C4-2B (cell line): ENCODE measurements at regions not wholly inside any gene's neighbourhood (a gene's known extent, or its start where the extent isn't known, plus 50 kb on each side); places are given as distances from the start of the nearest gene placed in this dataset.

Experiments
- ZFX ChIP-seq: fragments of 450-650 bp; IDR thresholded peaks from 2 replicates; pipeline ENCODE4 v1.6.1; 2017
- TF ChIP-seq, protein P1 (sequence below): fragments of 450-650 bp; conservative IDR thresholded peaks from 2 replicates; pipeline ENCODE4 v1.5.1; 2017; ENCODE audit warnings: mild to moderate bottlenecking

DNA sequence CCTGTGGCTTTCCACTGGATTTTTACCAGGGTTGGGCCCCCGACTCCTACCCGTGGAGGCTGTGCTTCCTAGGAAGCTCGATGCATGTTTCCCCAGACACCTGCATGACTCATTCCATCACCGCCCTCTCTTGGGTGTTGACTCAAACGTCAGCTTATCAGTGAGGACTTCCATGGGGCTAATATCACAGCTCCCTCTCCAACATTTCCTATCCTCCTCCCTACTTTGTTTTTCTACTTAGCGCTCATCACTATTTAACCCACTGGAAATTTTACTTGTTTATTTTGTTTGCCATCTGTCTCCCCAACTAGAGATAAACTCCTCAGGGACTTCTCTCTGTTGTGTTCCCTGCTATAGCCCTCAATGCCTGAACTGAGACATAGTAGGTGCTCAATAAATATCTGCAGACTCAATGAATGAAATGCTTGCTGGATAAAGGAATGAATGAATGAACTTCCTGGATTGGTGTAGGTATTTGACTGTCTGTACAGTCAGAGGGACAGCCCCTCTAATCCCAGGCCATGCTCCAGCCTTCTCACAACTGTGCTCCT lies 55.9 kb upstream of the EPCAM start:
- TF ChIP-seq, protein P1, sequence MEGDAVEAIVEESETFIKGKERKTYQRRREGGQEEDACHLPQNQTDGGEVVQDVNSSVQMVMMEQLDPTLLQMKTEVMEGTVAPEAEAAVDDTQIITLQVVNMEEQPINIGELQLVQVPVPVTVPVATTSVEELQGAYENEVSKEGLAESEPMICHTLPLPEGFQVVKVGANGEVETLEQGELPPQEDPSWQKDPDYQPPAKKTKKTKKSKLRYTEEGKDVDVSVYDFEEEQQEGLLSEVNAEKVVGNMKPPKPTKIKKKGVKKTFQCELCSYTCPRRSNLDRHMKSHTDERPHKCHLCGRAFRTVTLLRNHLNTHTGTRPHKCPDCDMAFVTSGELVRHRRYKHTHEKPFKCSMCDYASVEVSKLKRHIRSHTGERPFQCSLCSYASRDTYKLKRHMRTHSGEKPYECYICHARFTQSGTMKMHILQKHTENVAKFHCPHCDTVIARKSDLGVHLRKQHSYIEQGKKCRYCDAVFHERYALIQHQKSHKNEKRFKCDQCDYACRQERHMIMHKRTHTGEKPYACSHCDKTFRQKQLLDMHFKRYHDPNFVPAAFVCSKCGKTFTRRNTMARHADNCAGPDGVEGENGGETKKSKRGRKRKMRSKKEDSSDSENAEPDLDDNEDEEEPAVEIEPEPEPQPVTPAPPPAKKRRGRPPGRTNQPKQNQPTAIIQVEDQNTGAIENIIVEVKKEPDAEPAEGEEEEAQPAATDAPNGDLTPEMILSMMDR, result no peak
- TF ChIP-seq ZFX, result no peak
